Kasumi-1 (cell line): ENCODE measurements at regions not wholly inside any gene's neighbourhood (a gene's known extent, or its start where the extent isn't known, plus 50 kb on each side); places are given as distances from the start of the nearest gene placed in this dataset.

Experiments
- DNase-seq, 2 experiments: peaks; one replicate each; lab custom pipeline; 2025; lab: John Stamatoyannopoulos, UW

GRCh38 chr5:35363387-35363965, 133.2 kb upstream of the PRLR start:
- DNase-seq: no peak

- DNase-seq: no peak
Observed at GRCh38 chr5:35362772-35363171, 132.5 kb upstream of the PRLR start.

DNA sequence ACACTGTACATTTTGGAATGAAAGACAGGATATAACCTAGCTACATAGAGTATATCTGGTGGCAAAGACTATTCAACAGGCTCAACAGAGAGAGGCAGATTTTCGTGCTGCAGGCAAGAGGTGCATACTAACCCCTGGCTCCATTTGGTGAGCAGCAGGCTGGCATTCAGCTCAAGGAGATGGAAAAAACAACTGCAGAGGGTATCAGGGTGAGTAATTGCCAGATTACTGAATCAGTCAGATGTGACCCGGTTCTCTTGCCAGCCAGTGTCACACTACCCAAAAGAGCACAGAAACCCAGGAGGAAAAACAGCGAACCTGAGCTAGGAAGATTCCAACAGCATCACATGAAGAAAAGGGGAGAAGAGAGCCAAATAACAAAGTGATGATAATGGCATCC, 130.4 kb upstream of the PRLR start:
- DNase-seq: no peak

GRCh38 chr5:35359859-35360258, 129.6 kb upstream of the PRLR start:
- no peak for DNase-seq

- DNase-seq: no peak
Observed at GRCh38 chr5:35357973-35358372, 127.7 kb upstream of the PRLR start.

DNA sequence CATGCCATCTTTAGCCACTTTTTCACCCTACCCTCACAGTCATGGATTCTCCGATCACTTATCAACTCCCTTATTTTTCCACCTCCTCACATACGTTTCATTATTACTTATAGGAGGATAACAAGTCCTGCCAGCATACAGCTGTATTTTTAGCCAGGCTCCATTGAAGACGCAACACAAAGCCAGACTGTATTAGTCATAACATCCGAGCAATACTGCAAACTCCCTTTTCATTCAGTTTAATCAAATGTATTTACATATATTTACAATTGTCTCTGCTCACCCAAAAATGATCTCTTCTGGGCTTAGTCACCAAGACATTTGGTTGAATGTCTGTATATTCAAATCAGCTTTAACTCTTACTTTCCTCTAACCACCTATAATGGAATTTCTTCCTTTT, 126.4 kb upstream of the PRLR start:
- DNase-seq: no peak

DNA sequence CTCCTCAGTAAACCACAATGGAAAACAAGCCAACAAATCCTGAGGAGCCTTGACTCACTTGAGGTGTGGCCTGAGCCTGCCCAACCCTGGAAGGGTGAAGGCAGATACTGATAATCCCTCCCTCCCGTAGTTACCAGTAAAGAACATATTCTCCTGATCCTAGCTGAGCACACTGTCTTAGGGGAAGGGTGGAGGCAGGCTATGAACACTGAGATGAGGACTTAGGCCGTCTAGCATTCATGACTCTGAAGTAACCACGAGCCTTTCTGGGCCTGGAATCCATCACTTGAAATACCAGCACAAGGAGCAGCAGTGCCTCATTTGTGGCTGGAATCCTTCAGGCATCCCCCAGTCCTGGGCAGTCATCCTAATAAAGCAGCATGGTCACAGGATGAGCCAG, 124.5 kb upstream of the PRLR start:
- DNase-seq: no peak

DNA sequence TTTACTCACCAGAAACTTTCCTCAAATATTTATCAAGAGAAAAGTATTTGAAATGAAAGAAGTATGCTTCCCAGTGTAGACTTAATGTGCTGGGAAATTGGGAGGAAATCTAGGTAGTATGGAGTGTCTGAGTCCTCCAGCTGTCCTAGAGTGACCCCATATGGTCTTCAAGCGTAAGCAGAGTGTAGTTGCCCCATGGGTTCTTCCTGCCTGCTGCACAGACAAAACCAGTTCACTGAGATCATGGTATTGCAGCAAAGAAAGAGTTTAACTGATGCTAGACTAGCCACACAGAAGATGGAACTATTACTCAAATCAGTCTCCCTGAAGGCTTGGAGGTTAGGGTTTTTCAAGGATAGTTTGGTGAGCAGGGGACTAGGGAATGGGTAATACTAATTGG, 114.9 kb upstream of the PRLR start:
- no peak for DNase-seq

GRCh38 chr5:35342664-35343063, 112.4 kb upstream of the PRLR start:
- DNase-seq: no peak

GRCh38 chr5:35341189-35341588, 110.9 kb upstream of the PRLR start:
- DNase-seq: no peak

DNA sequence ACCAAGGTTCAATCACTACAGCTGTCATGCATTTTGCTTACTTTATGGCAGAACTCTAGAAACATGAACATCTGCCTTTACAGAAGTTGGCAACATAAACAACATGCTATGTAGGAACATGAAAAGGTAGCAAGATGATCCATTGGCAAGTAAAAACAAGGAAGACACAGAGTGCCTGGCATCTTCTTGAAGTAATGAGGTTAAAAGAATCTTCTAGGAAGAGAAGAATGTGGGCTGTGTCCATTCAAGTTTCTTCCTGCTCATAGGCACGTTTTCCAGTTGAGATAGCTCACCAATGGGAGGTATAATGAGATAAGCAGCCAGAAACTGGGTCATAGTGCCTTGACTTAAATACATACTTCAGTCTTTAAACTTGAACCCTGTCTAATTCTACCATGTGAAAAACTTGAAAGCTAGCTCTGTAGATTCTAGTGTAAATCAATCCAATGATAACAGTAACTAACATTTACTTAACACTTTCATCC, 109.4 kb upstream of the PRLR start:
- no peak for DNase-seq

GRCh38 chr5:35339006-35339405, 108.7 kb upstream of the PRLR start:
- no peak for DNase-seq

GRCh38 chr5:35338157-35338453, 107.8 kb upstream of the PRLR start:
- DNase-seq: no peak

- no peak for DNase-seq
Observed at GRCh38 chr5:35337340-35338156, 107.3 kb upstream of the PRLR start.

- no peak for DNase-seq
Observed at GRCh38 chr5:35336230-35336629, 105.9 kb upstream of the PRLR start.

- no peak for DNase-seq
Observed at GRCh38 chr5:35335752-35336151, 105.5 kb upstream of the PRLR start.

- DNase-seq: no peak
Observed at GRCh38 chr5:35333366-35333765, 103.1 kb upstream of the PRLR start.

DNA sequence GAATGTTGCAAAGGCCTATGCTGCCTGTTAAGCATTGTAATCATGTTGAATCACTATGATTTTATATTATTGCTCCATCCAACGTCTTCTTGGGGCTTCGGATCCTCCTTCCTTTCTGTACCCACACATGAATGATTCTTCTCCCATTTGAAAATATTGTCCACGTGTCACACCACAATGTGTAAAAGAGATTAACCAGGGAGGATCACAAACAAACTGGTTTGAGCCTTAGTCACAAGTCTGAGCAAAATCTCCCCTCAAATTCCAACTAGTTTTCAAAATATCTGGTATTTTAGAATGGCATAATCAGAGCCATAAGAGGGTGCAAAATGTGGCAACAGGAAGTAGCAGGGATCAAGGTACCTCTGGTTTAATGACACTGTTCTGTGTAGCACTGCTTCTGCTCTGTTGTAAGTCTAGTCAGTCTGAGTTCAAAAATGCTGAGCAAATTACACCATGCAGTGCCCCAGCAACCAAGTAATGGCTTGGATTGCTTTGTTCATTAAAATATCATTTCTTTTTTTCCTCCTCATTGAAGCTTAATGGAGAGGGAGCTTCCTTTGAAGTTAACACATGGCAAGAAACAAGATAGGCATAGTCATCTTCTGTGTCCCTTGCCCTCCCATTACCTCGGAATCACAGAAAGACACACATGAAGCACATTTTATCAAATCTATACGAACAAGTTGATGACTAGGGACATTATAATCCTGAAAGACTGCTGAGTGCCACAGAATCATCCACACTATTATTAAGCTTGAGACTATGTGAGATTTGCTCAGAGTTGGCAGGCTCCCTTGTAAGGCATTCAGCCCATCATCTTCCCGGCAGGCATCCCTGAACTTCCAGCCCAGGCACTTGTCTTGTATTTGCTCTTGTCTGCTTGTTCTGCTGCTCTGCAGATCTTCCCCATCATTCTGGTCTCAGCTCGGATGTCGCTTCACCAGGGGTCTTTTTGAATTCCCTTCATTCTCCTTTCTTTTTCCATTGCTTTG, 102.0 kb upstream of the PRLR start:
- no peak for DNase-seq

DNA sequence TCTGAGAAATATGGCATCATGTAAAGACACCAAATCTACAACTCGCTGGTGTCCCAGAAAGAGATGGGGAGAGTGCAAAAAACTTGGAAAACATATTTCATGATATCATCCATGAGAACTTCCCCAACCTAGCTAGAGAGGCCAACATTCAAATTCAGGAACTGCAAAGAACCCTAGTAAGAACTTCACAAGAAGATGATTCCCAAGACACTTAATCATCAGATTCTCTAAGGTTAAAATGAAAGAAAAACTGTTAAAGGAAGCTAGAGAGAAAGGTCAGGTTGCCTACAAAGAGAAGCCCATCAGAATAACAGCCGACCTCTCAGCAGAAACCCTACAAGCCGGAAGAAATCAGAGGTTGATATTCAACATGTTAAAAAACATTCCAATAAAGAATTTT, 95.5 kb upstream of the PRLR start:
- no peak for DNase-seq

GRCh38 chr5:35324679-35325078, 94.4 kb upstream of the PRLR start:
- no peak for DNase-seq

- no peak for DNase-seq
Observed at GRCh38 chr5:35324201-35324600, 93.9 kb upstream of the PRLR start.

- no peak for DNase-seq
Observed at GRCh38 chr5:35320029-35320428, 89.7 kb upstream of the PRLR start.
